HG03064 (cell line): ENCODE measurements at regions not wholly inside any gene's neighbourhood (a gene's known extent, or its start where the extent isn't known, plus 50 kb on each side); places are given as distances from the start of the nearest gene placed in this dataset.

Experiments
- ATAC-seq: cut with Tn5 transposase; IDR thresholded peaks from one replicate; pipeline ENCODE4 v1.9.1; 2021; ENCODE audit warnings: low read depth; ENCODE audit not compliant: unreplicated experiment

- ATAC-seq = no peak
Observed at GRCh38 chr5:173689171-173689736, 72.8 kb upstream of the BOD1 start.

GRCh38 chr5:173689737-173690360 lies 73.4 kb upstream of the BOD1 start:
- ATAC-seq = peak; percentile 56

GRCh38 chr5:173691931-173692330 lies 75.5 kb upstream of the BOD1 start:
- ATAC-seq = no peak

GRCh38 chr5:173693670-173694069 lies 77.2 kb upstream of the BOD1 start:
- no peak for ATAC-seq

GRCh38 chr5:173696216-173696615 lies 79.8 kb upstream of the BOD1 start:
- no peak for ATAC-seq

- ATAC-seq = no peak
Observed at GRCh38 chr5:173697931-173698579, 81.6 kb upstream of the BOD1 start.

- ATAC-seq = no peak
Observed at GRCh38 chr5:173699966-173700365, 83.5 kb upstream of the BOD1 start.

GRCh38 chr5:173703466-173703865 lies 87.0 kb upstream of the BOD1 start:
- no peak for ATAC-seq

- ATAC-seq = no peak
Observed at GRCh38 chr5:173704615-173705511, 88.4 kb upstream of the BOD1 start.

GRCh38 chr5:173705512-173706044 lies 89.1 kb upstream of the BOD1 start:
- ATAC-seq = no peak

- no peak for ATAC-seq
Observed at GRCh38 chr5:173706700-173707099, 90.2 kb upstream of the BOD1 start.

- ATAC-seq = peak; percentile 65
Observed at GRCh38 chr5:173707392-173707791, 90.9 kb upstream of the BOD1 start.

GRCh38 chr5:173709145-173709544 lies 92.7 kb upstream of the BOD1 start:
- ATAC-seq = no peak

GRCh38 chr5:173709761-173710160 lies 93.3 kb upstream of the BOD1 start:
- ATAC-seq = no peak

GRCh38 chr5:173710528-173710927 lies 94.1 kb upstream of the BOD1 start:
- ATAC-seq = no peak

GRCh38 chr5:173711466-173711865 lies 95.0 kb upstream of the BOD1 start:
- no peak for ATAC-seq

GRCh38 chr5:173712609-173713175 lies 96.2 kb upstream of the BOD1 start:
- no peak for ATAC-seq

GRCh38 chr5:173714551-173715428 lies 98.3 kb upstream of the BOD1 start:
- no peak for ATAC-seq

GRCh38 chr5:173715607-173716006 lies 99.2 kb upstream of the BOD1 start:
- no peak for ATAC-seq
